Muscle of arm (tissue), 1 donor: ENCODE measurements at regions not wholly inside any gene's neighbourhood (a gene's known extent, or its start where the extent isn't known, plus 50 kb on each side); places are given as distances from the start of the nearest gene placed in this dataset.

Experiments
- DNase-seq: peaks from one replicate; pipeline ENCODE4 v3.0.0-alpha.2; 2013

DNA sequence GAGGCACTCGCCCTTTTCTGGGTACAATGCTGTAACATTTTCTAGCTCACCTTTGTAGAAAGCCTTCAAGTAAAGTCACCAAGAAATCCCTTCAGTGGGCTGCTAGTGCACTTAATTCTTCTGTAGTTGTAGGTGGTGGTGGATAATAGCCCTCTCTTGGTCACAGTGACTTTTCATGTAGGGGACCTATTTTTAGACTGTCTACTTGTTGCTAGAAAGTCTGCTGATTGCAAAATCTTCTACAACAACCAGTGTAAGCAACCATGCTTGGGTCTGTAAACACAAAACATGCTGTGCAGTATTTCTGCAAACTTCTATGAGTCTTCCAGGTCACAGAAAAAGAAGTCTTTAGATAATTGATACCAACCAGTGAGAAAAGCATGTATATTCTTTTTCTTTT, 55.6 kb downstream of the PBDC1 start:
- DNase-seq = no peak

DNA sequence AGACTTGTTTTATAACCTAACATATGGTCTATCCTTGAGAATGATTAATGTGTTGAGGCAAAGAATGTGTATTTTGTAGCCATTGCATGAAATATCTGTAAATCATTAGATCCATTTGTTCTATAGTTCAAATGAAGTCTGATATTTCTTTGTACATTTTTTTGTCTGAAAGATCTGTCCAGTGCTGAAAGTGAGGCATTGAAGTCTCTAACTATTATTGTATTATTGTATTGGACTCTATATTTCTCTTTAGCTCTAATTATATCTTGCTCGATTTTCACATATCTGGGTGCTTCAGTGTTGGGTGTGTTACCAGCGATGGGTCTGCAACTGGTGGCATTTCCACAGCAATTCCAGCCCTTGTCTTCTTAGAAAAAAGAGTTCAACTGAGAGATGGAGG, 76.0 kb downstream of the PBDC1 start:
- no peak for DNase-seq

DNA sequence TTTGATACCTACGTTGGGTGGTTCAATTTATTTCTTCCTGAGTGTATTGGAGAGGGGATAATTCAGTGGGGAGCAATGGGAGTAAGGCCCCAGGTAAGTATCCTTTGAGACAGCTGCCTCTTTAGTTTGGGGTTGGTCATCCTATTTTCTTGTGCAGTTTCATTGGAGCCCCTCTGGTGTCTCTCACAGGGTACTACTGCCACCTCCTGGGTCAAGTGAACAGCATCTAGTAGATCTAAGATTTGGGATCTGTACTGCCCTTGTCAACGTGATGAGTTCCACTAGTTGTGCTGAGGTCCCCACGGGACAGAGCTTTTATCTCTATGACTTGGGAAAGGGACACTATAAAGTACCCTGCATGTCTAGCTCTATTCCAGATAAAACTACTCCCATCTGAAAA, 80.6 kb downstream of the PBDC1 start:
- peak; percentile 28 for DNase-seq

DNA sequence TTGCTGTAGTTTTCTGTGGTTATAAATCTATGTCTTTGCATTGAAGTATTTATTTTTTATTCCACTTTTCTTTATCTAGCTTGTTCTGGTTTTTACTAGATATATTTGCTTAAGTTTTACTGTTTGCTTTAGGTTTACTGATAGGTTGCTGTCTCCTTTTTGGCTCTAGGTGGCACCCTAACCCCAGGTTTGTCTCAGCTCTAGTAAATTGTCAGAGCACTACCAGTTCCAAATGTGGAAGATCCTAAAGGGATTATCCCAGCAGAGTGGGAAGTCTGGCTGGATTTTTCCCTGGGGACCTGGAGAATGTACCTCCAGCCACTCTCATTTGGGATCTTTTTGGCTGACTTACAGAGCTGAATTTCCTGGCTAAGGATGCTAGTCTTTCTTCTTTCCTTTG, 106.1 kb downstream of the PBDC1 start:
- DNase-seq = peak; percentile 43
